SK-N-SH (cell line): ENCODE measurements at regions not wholly inside any gene's neighbourhood (a gene's known extent, or its start where the extent isn't known, plus 50 kb on each side); places are given as distances from the start of the nearest gene placed in this dataset.

Experiments
- CTCF ChIA-PET: fragments of 300-600, 350-600 bp; formaldehyde crosslinking; extraction: SDS; loops from one replicate; lab custom pipeline; 2021; lab: Yijun Ruan, JAX
- POLR2A ChIA-PET: fragments of 350-600 bp; sonication (Branson Sonifier 250); formaldehyde crosslinking; extraction: SDS; loops from one replicate; lab custom pipeline; 2020; ENCODE audit warnings: antibody characterized with exemption, inconsistent platforms; lab: Yijun Ruan, JAX
- DNase-seq: peaks from one replicate; pipeline ENCODE4 v3.0.0; 2012
- H2AFZ ChIP-seq: fragments of 200-600 bp; sonication (generic); 2 replicates; pipeline ENCODE4 v1.8.1; 2016; ENCODE audit warnings: antibody characterized with exemption, mild to moderate bottlenecking, low read depth
- H3F3A ChIP-seq: fragments of 200-600 bp; sonication (generic); replicated peaks from 2 replicates; pipeline ENCODE3; 2016; ENCODE audit warnings: antibody characterized with exemption, mild to moderate bottlenecking; ENCODE audit not compliant: insufficient read depth
- H3K27ac ChIP-seq, 2 experiments: fragments of 200-500 bp in 1 of 2; fragments of 200-600 bp in 1 of 2; sonication (Bioruptor generic) in 1 of 2; sonication (generic), shearing (Covaris generic) in 1 of 2; 2 replicates each; pipeline versions ENCODE4 v1.5.1 to v1.6.1; 2014 to 2016; ENCODE audit warnings: low read depth in 2 of 2, inconsistent platforms in 1 of 2, low read length in 1 of 2, mild to moderate bottlenecking in 1 of 2, mixed read lengths in 1 of 2
- H3K27me3 ChIP-seq: fragments of 200-600 bp; sonication (generic), shearing (Covaris generic); 2 replicates; pipeline ENCODE4 v1.6.1; 2016; ENCODE audit warnings: mixed run types; ENCODE audit not compliant: insufficient read depth
- H3K36me3 ChIP-seq, 2 experiments: fragments of 200-500 bp in 1 of 2; fragments of 200-600 bp in 1 of 2; sonication (Bioruptor generic) in 1 of 2; sonication (generic) in 1 of 2; replicated peaks in 1 of 2; 2 replicates each; pipeline versions ENCODE3 to v1.5.1; 2014 to 2016; ENCODE audit warnings: low read length in 1 of 2, mild to moderate bottlenecking in 1 of 2; ENCODE audit not compliant: insufficient read depth in 2 of 2, control insufficient read depth in 1 of 2
- H3K4me1 ChIP-seq, 2 experiments: fragments of 200-500 bp in 1 of 2; fragments of 200-600 bp in 1 of 2; sonication (Bioruptor generic) in 1 of 2; sonication (generic), shearing (Covaris generic) in 1 of 2; 2 replicates each; pipeline versions ENCODE4 v1.5.1 to v1.6.1; 2014 to 2016; ENCODE audit warnings: low read depth in 1 of 2, low read length in 1 of 2, mixed run types in 1 of 2; ENCODE audit not compliant: insufficient read depth in 2 of 2, control insufficient read depth in 1 of 2
- H3K4me2 ChIP-seq: fragments of 200-600 bp; sonication (generic), shearing (Covaris generic); 2 replicates; pipeline ENCODE4 v1.6.1; 2017; ENCODE audit warnings: mixed run types
- H3K4me3 ChIP-seq, 2 experiments: fragments of 200-500 bp in 1 of 2; fragments of 200-600 bp in 1 of 2; sonication (Bioruptor generic) in 1 of 2; sonication (generic), shearing (Covaris generic) in 1 of 2; 2 replicates each; pipeline versions ENCODE4 v1.5.1 to v1.8.1; 2014 to 2016; ENCODE audit warnings: low read depth in 2 of 2, inconsistent platforms in 1 of 2, low read length in 1 of 2, mild to moderate bottlenecking in 1 of 2, mixed read lengths in 1 of 2, moderate library complexity in 1 of 2
- H3K79me2 ChIP-seq: fragments of 200-600 bp; sonication (generic); 2 replicates; pipeline ENCODE4 v1.8.1; 2017; ENCODE audit warnings: mild to moderate bottlenecking; ENCODE audit not compliant: insufficient read depth
- H3K9ac ChIP-seq: fragments of 200-600 bp; sonication (generic); 2 replicates; pipeline ENCODE4 v1.6.1; 2017; ENCODE audit warnings: mixed run types
- H3K9me2 ChIP-seq: fragments of 200-600 bp; sonication (generic); 2 replicates; pipeline ENCODE4 v1.6.1; 2017; ENCODE audit warnings: mixed run types
- H3K9me3 ChIP-seq: fragments of 200-600 bp; sonication (generic); 2 replicates; pipeline ENCODE4 v1.6.1; 2017; ENCODE audit warnings: mixed run types, mild to moderate bottlenecking, moderate library complexity
- H4K20me1 ChIP-seq: fragments of 200-600 bp; sonication (generic); 2 replicates; pipeline ENCODE4 v1.6.1; 2017; ENCODE audit warnings: mild to moderate bottlenecking, mixed run types; ENCODE audit not compliant: insufficient read depth
- ELF1 ChIP-seq: IDR thresholded peaks from 2 replicates; pipeline ENCODE4 v1.4.0; 2012
- EP300 ChIP-seq, 2 experiments: IDR thresholded peaks; 2 replicates each; pipeline versions ENCODE4 v1.4.0 to v1.6.1; 2012; ENCODE audit warnings: borderline replicate concordance in 1 of 2, low read depth in 1 of 2, low read length in 1 of 2
- FOXJ3 ChIP-seq: sonication (generic); formaldehyde crosslinking; IDR thresholded peaks from 2 replicates; pipeline ENCODE4 v1.5.1; 2020; ENCODE audit warnings: mild to moderate bottlenecking, missing genetic modification reagents
- FOXM1 ChIP-seq: IDR thresholded peaks from 2 replicates; pipeline ENCODE4 v1.4.0; 2012; ENCODE audit warnings: low read depth, mild to moderate bottlenecking
- GABPA ChIP-seq: IDR thresholded peaks from 2 replicates; pipeline ENCODE4 v1.4.0; 2012; ENCODE audit warnings: low read depth, mild to moderate bottlenecking
- GATA2 ChIP-seq: sonication (generic); formaldehyde crosslinking; IDR thresholded peaks from 2 replicates; pipeline ENCODE4 v1.5.0; 2020; ENCODE audit warnings: mild to moderate bottlenecking, missing genetic modification reagents
- MXI1 ChIP-seq: IDR thresholded peaks from 2 replicates; pipeline ENCODE4 v1.6.1; 2012; ENCODE audit warnings: mild to moderate bottlenecking, low read depth, low read length, improper control_type of control experiment
- NFIC ChIP-seq: IDR thresholded peaks from 2 replicates; pipeline ENCODE4 v1.4.0; 2012; ENCODE audit warnings: borderline replicate concordance
- NRF1 ChIP-seq: IDR thresholded peaks from 2 replicates; pipeline ENCODE4 v1.6.1; 2012; ENCODE audit warnings: low read depth, mild to moderate bottlenecking, low read length
- POLR2AphosphoS5 ChIP-seq: IDR thresholded peaks from 2 replicates; pipeline ENCODE4 v1.6.1; 2012; ENCODE audit warnings: low read depth, low read length
- RCOR1 ChIP-seq: fragments of 150-350 bp; IDR thresholded peaks from 2 replicates; pipeline ENCODE4 v1.6.1; 2017; ENCODE audit warnings: antibody characterized with exemption, low read length
- RXRA ChIP-seq: IDR thresholded peaks from 2 replicates; pipeline ENCODE4 v1.4.0; 2012; ENCODE audit warnings: low read depth, mild to moderate bottlenecking, borderline replicate concordance
- SIN3A ChIP-seq: IDR thresholded peaks from 2 replicates; pipeline ENCODE4 v1.6.1; 2012; ENCODE audit warnings: low read depth, mild to moderate bottlenecking, low read length, moderate library complexity, borderline replicate concordance
- SMC3 ChIP-seq: IDR thresholded peaks from 2 replicates; pipeline ENCODE4 v1.6.1; 2012; ENCODE audit warnings: low read depth, low read length, improper control_type of control experiment
- TAF1 ChIP-seq: IDR thresholded peaks from 2 replicates; pipeline ENCODE4 v1.6.1; 2012; ENCODE audit warnings: low read depth, mild to moderate bottlenecking, low read length, moderate library complexity, borderline replicate concordance
- TCF12 ChIP-seq: IDR thresholded peaks from 2 replicates; pipeline ENCODE4 v1.4.0; 2012
- TEAD4 ChIP-seq: IDR thresholded peaks from 2 replicates; pipeline ENCODE4 v1.4.0; 2012; ENCODE audit warnings: mild to moderate bottlenecking, borderline replicate concordance; ENCODE audit not compliant: insufficient read depth
- USF1 ChIP-seq: IDR thresholded peaks from 2 replicates; pipeline ENCODE4 v1.4.0; 2012; ENCODE audit warnings: low read depth, borderline replicate concordance
- YY1 ChIP-seq: IDR thresholded peaks from 2 replicates; pipeline ENCODE4 v1.4.0; 2012; ENCODE audit warnings: low read depth, mild to moderate bottlenecking
- WGBS: methylation state at CpG from one replicate; pipeline ENCODE4 v1.1.6; 2017; ENCODE audit warnings: low lambda C conversion rate; 5-methylcytosine and 5-hydroxymethylcytosine counted together
- TF ChIP-seq, protein P1 (sequence below): IDR thresholded peaks from 2 replicates; pipeline ENCODE4 v1.4.0; 2012; ENCODE audit warnings: low read depth, borderline replicate concordance
- TF ChIP-seq, protein P2 (sequence below): fragments of 200-600 bp; sonication (generic); IDR thresholded peaks from 2 replicates; pipeline ENCODE4 v1.6.1; 2017; ENCODE audit warnings: antibody characterized with exemption, mild to moderate bottlenecking, moderate library complexity
- TF ChIP-seq, protein P3 (sequence below): IDR thresholded peaks from 2 replicates; pipeline ENCODE4 v1.4.0; 2012; ENCODE audit warnings: low read depth

DNA sequence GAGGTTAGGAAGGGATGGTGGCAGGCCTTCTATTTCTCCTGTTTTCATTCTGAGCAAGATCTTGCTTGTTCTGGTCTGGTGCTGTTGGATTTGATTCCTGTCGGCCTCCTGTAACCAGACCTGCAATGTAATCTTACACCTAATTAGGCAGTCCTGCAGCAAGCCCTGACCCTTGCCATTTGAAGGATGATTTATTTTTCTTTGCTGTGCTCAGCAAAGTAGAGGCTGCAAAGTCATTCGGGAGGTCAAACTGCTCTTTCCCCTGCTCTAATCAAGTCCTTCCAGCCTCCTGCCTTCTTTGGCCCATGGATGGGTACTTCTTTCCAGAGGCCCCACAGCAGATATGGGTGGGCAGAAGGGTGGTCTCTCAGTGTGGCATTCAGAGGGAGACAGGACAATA lies 417.7 kb upstream of the USP24 start:
- 0 out of 2 replicates have a peak, but pooled peaks have one; percentile 10 for TF ChIP-seq TCF12
- TF ChIP-seq POLR2AphosphoS5, result no peak
- TF ChIP-seq, protein P1, sequence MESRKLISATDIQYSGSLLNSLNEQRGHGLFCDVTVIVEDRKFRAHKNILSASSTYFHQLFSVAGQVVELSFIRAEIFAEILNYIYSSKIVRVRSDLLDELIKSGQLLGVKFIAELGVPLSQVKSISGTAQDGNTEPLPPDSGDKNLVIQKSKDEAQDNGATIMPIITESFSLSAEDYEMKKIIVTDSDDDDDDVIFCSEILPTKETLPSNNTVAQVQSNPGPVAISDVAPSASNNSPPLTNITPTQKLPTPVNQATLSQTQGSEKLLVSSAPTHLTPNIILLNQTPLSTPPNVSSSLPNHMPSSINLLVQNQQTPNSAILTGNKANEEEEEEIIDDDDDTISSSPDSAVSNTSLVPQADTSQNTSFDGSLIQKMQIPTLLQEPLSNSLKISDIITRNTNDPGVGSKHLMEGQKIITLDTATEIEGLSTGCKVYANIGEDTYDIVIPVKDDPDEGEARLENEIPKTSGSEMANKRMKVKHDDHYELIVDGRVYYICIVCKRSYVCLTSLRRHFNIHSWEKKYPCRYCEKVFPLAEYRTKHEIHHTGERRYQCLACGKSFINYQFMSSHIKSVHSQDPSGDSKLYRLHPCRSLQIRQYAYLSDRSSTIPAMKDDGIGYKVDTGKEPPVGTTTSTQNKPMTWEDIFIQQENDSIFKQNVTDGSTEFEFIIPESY, result no peak
- TF ChIP-seq MXI1, result no peak
- no peak for TF ChIP-seq RCOR1
- TF ChIP-seq, all 33 proteins: peak for 1
- Histone ChIP-seq H3K27me3 (no peaks in the 10 kb centered on the region), H3K4me3 (no peak overlapping the region), H3K9me2 (no peaks in the 10 kb centered on the region), H3K9ac (peak overlapping the region; percentile 22; the same call in 1 of the 2 replicates), H3K36me3 (no peaks in the 10 kb centered on the region), H3F3A (peaks cover 29% of the 10 kb centered on the region), H4K20me1 (no peaks in the 10 kb centered on the region), H2AFZ (peak overlapping the region; percentile 82; the same call in 1 of the 2 replicates), H3K4me1 (peaks cover 7% of the 10 kb centered on the region in 2 experiments; a peak in 3 of 4 replicates), H3K79me2 (no peaks in the 10 kb centered on the region), H3K27ac (peak overlapping the region; percentile 83 to 89), H3K9me3 (no peaks in the 10 kb centered on the region), H3K4me2 (peak overlapping the region; percentile 35; the same call in 1 of the 2 replicates)
- DNase-seq, result no peak
- POLR2A ChIA-PET, result interaction anchor here (0.7 kb wide), 1 partner anchor 250 kb away, joined by 4 read pairs; no protein-coding TSS in a partner anchor
- CTCF ChIA-PET, result no interaction called here
- WGBS, result 71% methylated on average over 2 of the region's 2 CpGs

DNA sequence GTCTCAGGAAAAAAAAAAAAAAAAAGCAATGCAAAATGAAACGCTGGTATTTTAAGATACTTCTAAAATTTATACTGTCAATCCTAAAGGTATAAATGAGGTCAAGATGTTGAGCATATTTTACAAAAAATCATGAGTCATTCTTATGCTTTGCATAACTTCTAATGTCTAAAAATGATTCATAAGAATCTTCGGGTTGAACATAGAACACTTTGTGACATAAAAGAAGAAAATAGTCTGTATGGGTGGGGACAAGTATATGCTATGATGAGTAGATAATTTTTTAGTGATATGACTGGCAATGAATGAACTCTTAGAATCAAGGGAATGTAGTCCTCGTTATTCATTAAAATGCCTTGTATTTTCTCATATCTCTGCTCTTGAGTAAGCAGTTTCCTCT lies 416.9 kb upstream of the USP24 start:
- Histone ChIP-seq H3K36me3 (no peaks in the 10 kb centered on the region), H3K27ac (peak overlapping the region; percentile 83 to 89), H3F3A (peaks cover 29% of the 10 kb centered on the region), H3K9me2 (no peaks in the 10 kb centered on the region), H3K27me3 (no peaks in the 10 kb centered on the region), H3K9me3 (no peaks in the 10 kb centered on the region), H3K79me2 (no peaks in the 10 kb centered on the region), H3K9ac (no peak overlapping the region; the same call in 1 of the 2 replicates), H4K20me1 (no peaks in the 10 kb centered on the region), H3K4me3 (no peak overlapping the region), H3K4me1 (peaks cover 6 to 7% of the 10 kb centered on the region in 2 experiments; a peak in 3 of 4 replicates), H2AFZ (peak overlapping the region; percentile 82; the same call in 1 of the 2 replicates), H3K4me2 (peak overlapping the region; percentile 35; the same call in 1 of the 2 replicates)
- WGBS, result 10% methylated on average over 3 of the region's 3 CpGs
- POLR2A ChIA-PET, result no interaction called here
- CTCF ChIA-PET, result no interaction called here
- no peak for DNase-seq
- TF ChIP-seq TAF1, result no peak
- TF ChIP-seq EP300 (IDR thresholded peaks at IDR 0.05; ENCODE audit: borderline replicate concordance in 1 of 2, low read depth in 1 of 2, low read length in 1 of 2), result peak in 1 of 2 experiments; percentile 65; a peak in 2 of 4 replicates
- TF ChIP-seq SMC3, result no peak
- TF ChIP-seq FOXJ3, result no peak
- peak; percentile 89 for TF ChIP-seq TCF12
- peak; percentile 66; the same call in 1 of the 2 replicates for TF ChIP-seq TEAD4
- no peak for TF ChIP-seq USF1
- TF ChIP-seq ELF1, result no peak
- no peak for TF ChIP-seq RCOR1
- TF ChIP-seq, protein P2, sequence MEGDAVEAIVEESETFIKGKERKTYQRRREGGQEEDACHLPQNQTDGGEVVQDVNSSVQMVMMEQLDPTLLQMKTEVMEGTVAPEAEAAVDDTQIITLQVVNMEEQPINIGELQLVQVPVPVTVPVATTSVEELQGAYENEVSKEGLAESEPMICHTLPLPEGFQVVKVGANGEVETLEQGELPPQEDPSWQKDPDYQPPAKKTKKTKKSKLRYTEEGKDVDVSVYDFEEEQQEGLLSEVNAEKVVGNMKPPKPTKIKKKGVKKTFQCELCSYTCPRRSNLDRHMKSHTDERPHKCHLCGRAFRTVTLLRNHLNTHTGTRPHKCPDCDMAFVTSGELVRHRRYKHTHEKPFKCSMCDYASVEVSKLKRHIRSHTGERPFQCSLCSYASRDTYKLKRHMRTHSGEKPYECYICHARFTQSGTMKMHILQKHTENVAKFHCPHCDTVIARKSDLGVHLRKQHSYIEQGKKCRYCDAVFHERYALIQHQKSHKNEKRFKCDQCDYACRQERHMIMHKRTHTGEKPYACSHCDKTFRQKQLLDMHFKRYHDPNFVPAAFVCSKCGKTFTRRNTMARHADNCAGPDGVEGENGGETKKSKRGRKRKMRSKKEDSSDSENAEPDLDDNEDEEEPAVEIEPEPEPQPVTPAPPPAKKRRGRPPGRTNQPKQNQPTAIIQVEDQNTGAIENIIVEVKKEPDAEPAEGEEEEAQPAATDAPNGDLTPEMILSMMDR, result no peak
- TF ChIP-seq, protein P1, result no peak
- peak; percentile 65; the same call in 1 of the 2 replicates for TF ChIP-seq FOXM1
- TF ChIP-seq NRF1, result no peak
- no peak for TF ChIP-seq SIN3A
- no peak for TF ChIP-seq GATA2
- TF ChIP-seq RXRA, result peak; percentile 50; the same call in 1 of the 2 replicates
- no peak for TF ChIP-seq GABPA
- TF ChIP-seq NFIC, result peak; percentile 38; the same call in 1 of the 2 replicates
- no peak for TF ChIP-seq YY1
- TF ChIP-seq, protein P3, sequence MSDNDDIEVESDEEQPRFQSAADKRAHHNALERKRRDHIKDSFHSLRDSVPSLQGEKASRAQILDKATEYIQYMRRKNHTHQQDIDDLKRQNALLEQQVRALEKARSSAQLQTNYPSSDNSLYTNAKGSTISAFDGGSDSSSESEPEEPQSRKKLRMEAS, result no peak
